ENCODE measurements at regions not wholly inside any gene's neighbourhood (a gene's known extent, or its start where the extent isn't known, plus 50 kb on each side); places are given as distances from the start of the nearest gene placed in this dataset.

DNA sequence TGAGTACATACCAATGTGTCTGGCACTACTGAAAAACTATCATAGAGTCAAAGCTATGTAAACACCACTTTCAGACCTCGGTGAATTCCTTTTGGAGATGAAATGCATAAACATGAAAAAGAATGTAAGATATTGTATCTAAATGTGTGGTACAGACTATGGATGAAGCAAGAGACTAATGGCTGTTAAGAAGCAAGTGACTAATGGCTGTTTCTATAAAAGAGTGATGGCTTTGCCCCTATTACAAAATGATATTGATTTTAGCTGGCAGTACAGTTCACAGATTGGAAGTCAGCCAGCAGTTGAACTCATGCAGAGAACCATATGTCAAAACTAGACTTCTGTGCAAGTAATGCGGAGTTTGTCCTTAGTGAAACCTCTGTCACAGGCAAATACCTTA lies 359.3 kb downstream of the GRXCR1 start:
- Histone ChIP-seq H3K4me1 (ENCODE audit: low read length) (no peaks in the 10 kb centered on the region), H3K27ac (ENCODE audit: low read length) (no peak overlapping the region), H3K79me2 (ENCODE audit: low read length) (no peaks in the 10 kb centered on the region), H3K9me2 (replicated peaks; ENCODE audit: insufficient read depth, low read length) (no peaks in the 10 kb centered on the region), H4K20me1 (ENCODE audit: insufficient read depth, low read depth, low read length) (no peaks in the 10 kb centered on the region), H2AFZ (ENCODE audit: low read length) (no peak overlapping the region), H3K36me3 (ENCODE audit: insufficient read depth, low read length) (no peaks in the 10 kb centered on the region), H3K4me3 (ENCODE audit: low read length) (no peak overlapping the region), H3K9me3 (ENCODE audit: low read length) (peaks cover 12% of the 10 kb centered on the region), H3K4me2 (ENCODE audit: low read depth, low read length, poor library complexity, severe bottlenecking) (no peak overlapping the region), H3K9ac (ENCODE audit: low read length) (no peak overlapping the region), H3K27me3 (ENCODE audit: low read length) (no peaks in the 10 kb centered on the region)
- no peak for DNase-seq

DNA sequence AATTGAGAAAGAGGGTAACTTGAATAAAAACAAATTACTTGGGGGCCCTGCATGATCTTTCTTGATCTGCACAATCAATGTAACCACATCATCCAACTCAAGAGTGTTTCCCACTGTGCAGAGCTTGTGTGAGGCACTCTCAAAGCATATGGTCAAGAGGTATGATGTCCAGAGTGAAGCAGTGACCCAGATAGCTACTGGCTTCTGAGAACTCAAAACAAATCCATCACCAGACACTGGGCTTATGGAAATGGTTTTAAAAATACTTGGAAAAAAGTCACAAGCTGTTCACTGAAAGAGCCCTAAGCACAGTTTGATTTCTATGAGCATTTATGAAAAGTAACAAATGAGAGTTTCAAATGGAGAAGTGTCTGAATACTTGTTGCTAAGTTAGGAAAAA lies 361.0 kb downstream of the GRXCR1 start:
- H3K9ac ChIP-seq (ENCODE audit: low read length) = no peak overlapping the region
- H3K79me2 ChIP-seq (ENCODE audit: low read length) = no peaks in the 10 kb centered on the region
- H3K9me2 ChIP-seq (replicated peaks; ENCODE audit: insufficient read depth, low read length) = no peaks in the 10 kb centered on the region
- H3K4me2 ChIP-seq (ENCODE audit: low read depth, low read length, poor library complexity, severe bottlenecking) = no peak overlapping the region
- H3K4me3 ChIP-seq (ENCODE audit: low read length) = no peak overlapping the region
- H3K27me3 ChIP-seq (ENCODE audit: low read length) = no peaks in the 10 kb centered on the region
- H3K4me1 ChIP-seq (ENCODE audit: low read length) = no peaks in the 10 kb centered on the region
- no peak overlapping the region for H3K27ac ChIP-seq (ENCODE audit: low read length)
- no peaks in the 10 kb centered on the region for H3K36me3 ChIP-seq (ENCODE audit: insufficient read depth, low read length)
- no peak overlapping the region for H2AFZ ChIP-seq (ENCODE audit: low read length)
- H4K20me1 ChIP-seq (ENCODE audit: insufficient read depth, low read depth, low read length) = no peaks in the 10 kb centered on the region
- no peak for DNase-seq
- peaks cover 10% of the 10 kb centered on the region for H3K9me3 ChIP-seq (ENCODE audit: low read length)

DNA sequence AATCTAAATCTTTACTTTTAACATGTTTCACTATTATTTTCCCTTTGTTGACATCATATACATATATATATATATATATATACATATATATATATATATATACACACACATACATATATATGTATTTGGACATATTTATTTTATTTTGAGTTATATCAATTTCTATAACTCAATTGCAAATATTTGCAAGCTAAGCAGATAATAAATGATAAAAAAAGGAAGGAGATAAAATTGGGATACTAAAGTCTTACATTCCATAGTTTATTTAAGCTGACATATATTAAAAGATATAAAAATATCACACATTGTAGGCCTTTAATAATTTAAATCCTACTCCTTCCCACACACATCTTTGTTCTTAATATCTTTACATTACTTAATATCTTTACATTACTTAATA lies 372.2 kb downstream of the GRXCR1 start:
- Histone ChIP-seq H3K27me3 (ENCODE audit: low read length) (no peaks in the 10 kb centered on the region), H3K4me1 (ENCODE audit: low read length) (no peaks in the 10 kb centered on the region), H4K20me1 (ENCODE audit: insufficient read depth, low read depth, low read length) (no peaks in the 10 kb centered on the region), H3K9me3 (ENCODE audit: low read length) (peaks cover 14% of the 10 kb centered on the region), H2AFZ (ENCODE audit: low read length) (no peak overlapping the region), H3K4me2 (ENCODE audit: low read depth, low read length, poor library complexity, severe bottlenecking) (no peak overlapping the region), H3K9ac (ENCODE audit: low read length) (no peak overlapping the region), H3K79me2 (ENCODE audit: low read length) (no peaks in the 10 kb centered on the region), H3K36me3 (ENCODE audit: insufficient read depth, low read length) (no peaks in the 10 kb centered on the region), H3K9me2 (replicated peaks; ENCODE audit: insufficient read depth, low read length) (no peaks in the 10 kb centered on the region), H3K27ac (ENCODE audit: low read length) (no peak overlapping the region), H3K4me3 (ENCODE audit: low read length) (no peak overlapping the region)
- no peak for DNase-seq

DNA sequence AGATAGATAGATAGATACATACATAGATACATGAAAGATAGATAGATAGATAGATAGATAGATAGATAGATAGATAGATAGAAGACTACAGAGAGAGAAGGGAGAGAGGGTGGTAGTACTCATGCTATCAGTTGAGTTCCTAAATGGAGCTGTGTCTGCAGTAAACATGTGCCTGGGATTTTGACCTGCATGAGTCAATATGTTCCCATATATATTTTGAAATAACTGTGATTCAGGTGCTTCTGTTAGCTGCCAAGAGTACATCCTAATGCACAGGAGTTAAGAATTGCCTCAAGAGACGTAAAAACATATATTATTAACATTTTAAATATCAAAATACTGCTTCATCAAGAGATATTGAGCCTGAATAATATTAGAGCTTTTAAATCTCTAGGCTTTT lies 379.4 kb downstream of the GRXCR1 start:
- H3K4me1 ChIP-seq (ENCODE audit: low read length) = no peaks in the 10 kb centered on the region
- DNase-seq = no peak
- no peak overlapping the region for H3K4me2 ChIP-seq (ENCODE audit: low read depth, low read length, poor library complexity, severe bottlenecking)
- no peaks in the 10 kb centered on the region for H3K27me3 ChIP-seq (ENCODE audit: low read length)
- H3K79me2 ChIP-seq (ENCODE audit: low read length) = no peaks in the 10 kb centered on the region
- H3K36me3 ChIP-seq (ENCODE audit: insufficient read depth, low read length) = no peaks in the 10 kb centered on the region
- H3K27ac ChIP-seq (ENCODE audit: low read length) = no peak overlapping the region
- peaks cover 13% of the 10 kb centered on the region; the same call in 1 of the 2 replicates for H3K9me3 ChIP-seq (ENCODE audit: low read length)
- no peak overlapping the region for H3K4me3 ChIP-seq (ENCODE audit: low read length)
- H3K9me2 ChIP-seq (replicated peaks; ENCODE audit: insufficient read depth, low read length) = no peaks in the 10 kb centered on the region
- H4K20me1 ChIP-seq (ENCODE audit: insufficient read depth, low read depth, low read length) = no peaks in the 10 kb centered on the region
- H2AFZ ChIP-seq (ENCODE audit: low read length) = no peak overlapping the region
- no peak overlapping the region for H3K9ac ChIP-seq (ENCODE audit: low read length)

DNA sequence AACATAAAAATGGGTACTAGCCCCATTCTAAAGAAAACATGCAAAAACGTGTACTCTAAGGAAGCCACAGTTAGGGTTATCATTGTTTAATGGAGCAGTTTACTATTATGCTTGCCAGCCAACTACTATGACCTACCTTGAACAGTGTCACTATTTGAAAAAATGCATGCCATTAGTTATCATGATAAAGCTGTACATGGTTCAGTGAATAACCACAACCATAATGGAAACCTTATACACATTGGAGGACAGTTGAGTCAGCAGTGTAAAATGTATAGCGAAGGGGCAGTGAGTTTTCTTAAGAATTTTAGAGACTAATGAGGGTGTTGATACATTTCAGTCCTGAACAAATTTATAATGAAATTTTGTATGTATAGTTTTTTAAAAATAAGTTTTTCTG lies 381.9 kb downstream of the GRXCR1 start:
- H3K27ac ChIP-seq (ENCODE audit: low read length) = no peak overlapping the region
- H3K9me2 ChIP-seq (replicated peaks; ENCODE audit: insufficient read depth, low read length) = no peaks in the 10 kb centered on the region
- H3K9ac ChIP-seq (ENCODE audit: low read length) = no peak overlapping the region
- H3K79me2 ChIP-seq (ENCODE audit: low read length) = no peaks in the 10 kb centered on the region
- no peak overlapping the region for H3K4me2 ChIP-seq (ENCODE audit: low read depth, low read length, poor library complexity, severe bottlenecking)
- peaks cover 17% of the 10 kb centered on the region for H3K9me3 ChIP-seq (ENCODE audit: low read length)
- no peaks in the 10 kb centered on the region for H3K36me3 ChIP-seq (ENCODE audit: insufficient read depth, low read length)
- H4K20me1 ChIP-seq (ENCODE audit: insufficient read depth, low read depth, low read length) = no peaks in the 10 kb centered on the region
- no peaks in the 10 kb centered on the region for H3K4me1 ChIP-seq (ENCODE audit: low read length)
- H3K27me3 ChIP-seq (ENCODE audit: low read length) = no peaks in the 10 kb centered on the region
- no peak for DNase-seq
- no peak overlapping the region for H3K4me3 ChIP-seq (ENCODE audit: low read length)
- no peak overlapping the region for H2AFZ ChIP-seq (ENCODE audit: low read length)

DNA sequence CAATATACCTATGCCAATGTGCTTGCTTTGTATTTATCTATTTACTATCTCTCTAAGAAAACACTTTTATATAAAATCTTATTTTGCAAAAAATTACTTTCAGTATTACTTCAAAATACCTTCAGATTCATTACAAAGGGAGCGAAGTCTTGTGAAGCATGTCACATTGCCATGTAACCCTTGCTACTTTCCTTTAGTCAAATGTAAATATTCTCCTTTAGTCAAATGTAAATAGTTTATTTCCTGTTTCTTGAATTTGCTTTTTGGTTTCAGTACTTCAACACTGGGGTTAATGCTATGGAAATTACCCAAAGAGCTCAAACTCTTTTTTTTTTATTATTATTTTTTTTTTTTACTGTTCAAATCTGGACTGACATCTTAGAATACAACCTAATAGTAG lies 383.3 kb downstream of the GRXCR1 start:
- no peaks in the 10 kb centered on the region for H4K20me1 ChIP-seq (ENCODE audit: insufficient read depth, low read depth, low read length)
- DNase-seq = no peak
- H3K27me3 ChIP-seq (ENCODE audit: low read length) = no peaks in the 10 kb centered on the region
- H3K79me2 ChIP-seq (ENCODE audit: low read length) = no peaks in the 10 kb centered on the region
- H2AFZ ChIP-seq (ENCODE audit: low read length) = no peak overlapping the region
- no peak overlapping the region for H3K27ac ChIP-seq (ENCODE audit: low read length)
- no peaks in the 10 kb centered on the region for H3K36me3 ChIP-seq (ENCODE audit: insufficient read depth, low read length)
- no peak overlapping the region for H3K4me3 ChIP-seq (ENCODE audit: low read length)
- H3K4me2 ChIP-seq (ENCODE audit: low read depth, low read length, poor library complexity, severe bottlenecking) = no peak overlapping the region
- no peaks in the 10 kb centered on the region for H3K9me2 ChIP-seq (replicated peaks; ENCODE audit: insufficient read depth, low read length)
- peaks cover 17% of the 10 kb centered on the region for H3K9me3 ChIP-seq (ENCODE audit: low read length)
- H3K9ac ChIP-seq (ENCODE audit: low read length) = no peak overlapping the region
- H3K4me1 ChIP-seq (ENCODE audit: low read length) = no peaks in the 10 kb centered on the region

DNA sequence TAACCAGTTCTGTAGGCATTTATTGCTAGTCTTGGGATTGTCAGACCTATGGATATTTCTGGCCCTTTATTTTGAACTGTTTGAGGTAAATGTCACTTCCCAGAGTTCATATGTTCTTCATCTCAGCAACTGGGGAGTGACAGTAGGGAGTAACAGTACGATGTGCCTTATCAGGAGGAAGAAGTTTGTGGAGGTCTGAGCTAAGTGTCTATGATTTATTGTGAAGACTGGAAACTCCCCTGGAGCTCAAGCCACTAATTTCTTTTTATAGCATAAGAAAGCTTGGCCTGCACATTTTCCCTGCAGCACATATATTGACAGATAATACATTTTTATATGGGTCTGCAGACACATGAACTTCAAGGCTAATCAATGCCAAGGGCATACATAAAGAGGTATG lies 383.8 kb downstream of the GRXCR1 start:
- peaks cover 17% of the 10 kb centered on the region for H3K9me3 ChIP-seq (ENCODE audit: low read length)
- no peak overlapping the region for H3K27ac ChIP-seq (ENCODE audit: low read length)
- H3K79me2 ChIP-seq (ENCODE audit: low read length) = no peaks in the 10 kb centered on the region
- H3K4me3 ChIP-seq (ENCODE audit: low read length) = no peak overlapping the region
- H3K4me1 ChIP-seq (ENCODE audit: low read length) = no peaks in the 10 kb centered on the region
- H4K20me1 ChIP-seq (ENCODE audit: insufficient read depth, low read depth, low read length) = no peaks in the 10 kb centered on the region
- H2AFZ ChIP-seq (ENCODE audit: low read length) = no peak overlapping the region
- H3K9me2 ChIP-seq (replicated peaks; ENCODE audit: insufficient read depth, low read length) = no peaks in the 10 kb centered on the region
- H3K4me2 ChIP-seq (ENCODE audit: low read depth, low read length, poor library complexity, severe bottlenecking) = no peak overlapping the region
- no peak for DNase-seq
- H3K27me3 ChIP-seq (ENCODE audit: low read length) = no peaks in the 10 kb centered on the region
- H3K9ac ChIP-seq (ENCODE audit: low read length) = no peak overlapping the region
- H3K36me3 ChIP-seq (ENCODE audit: insufficient read depth, low read length) = no peaks in the 10 kb centered on the region

DNA sequence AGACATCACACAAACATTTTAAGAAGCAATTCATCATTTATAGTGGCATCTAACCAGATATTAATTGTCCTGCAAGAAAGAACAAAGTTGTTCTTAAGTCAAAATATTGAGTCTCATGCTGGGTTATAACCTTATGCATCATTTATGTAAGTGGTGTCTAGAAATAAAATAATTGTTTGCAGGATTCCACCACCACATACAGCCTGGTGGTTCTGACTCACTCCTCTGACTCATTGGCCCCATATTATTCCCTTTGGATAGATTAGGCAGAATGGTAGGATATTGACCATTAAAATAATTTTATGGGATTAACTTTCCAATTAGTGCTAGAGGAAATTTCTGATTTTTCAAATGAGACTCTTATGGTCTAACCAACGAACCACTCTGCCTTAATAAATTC lies 384.5 kb downstream of the GRXCR1 start:
- H3K4me1 ChIP-seq (ENCODE audit: low read length) = no peaks in the 10 kb centered on the region
- no peaks in the 10 kb centered on the region for H3K27me3 ChIP-seq (ENCODE audit: low read length)
- H4K20me1 ChIP-seq (ENCODE audit: insufficient read depth, low read depth, low read length) = no peaks in the 10 kb centered on the region
- DNase-seq = no peak
- no peaks in the 10 kb centered on the region for H3K36me3 ChIP-seq (ENCODE audit: insufficient read depth, low read length)
- H3K4me3 ChIP-seq (ENCODE audit: low read length) = no peak overlapping the region
- no peak overlapping the region for H3K27ac ChIP-seq (ENCODE audit: low read length)
- H3K79me2 ChIP-seq (ENCODE audit: low read length) = no peaks in the 10 kb centered on the region
- no peak overlapping the region for H3K4me2 ChIP-seq (ENCODE audit: low read depth, low read length, poor library complexity, severe bottlenecking)
- no peak overlapping the region for H2AFZ ChIP-seq (ENCODE audit: low read length)
- H3K9me3 ChIP-seq (ENCODE audit: low read length) = peaks cover 17% of the 10 kb centered on the region
- no peaks in the 10 kb centered on the region for H3K9me2 ChIP-seq (replicated peaks; ENCODE audit: insufficient read depth, low read length)
- no peak overlapping the region for H3K9ac ChIP-seq (ENCODE audit: low read length)

DNA sequence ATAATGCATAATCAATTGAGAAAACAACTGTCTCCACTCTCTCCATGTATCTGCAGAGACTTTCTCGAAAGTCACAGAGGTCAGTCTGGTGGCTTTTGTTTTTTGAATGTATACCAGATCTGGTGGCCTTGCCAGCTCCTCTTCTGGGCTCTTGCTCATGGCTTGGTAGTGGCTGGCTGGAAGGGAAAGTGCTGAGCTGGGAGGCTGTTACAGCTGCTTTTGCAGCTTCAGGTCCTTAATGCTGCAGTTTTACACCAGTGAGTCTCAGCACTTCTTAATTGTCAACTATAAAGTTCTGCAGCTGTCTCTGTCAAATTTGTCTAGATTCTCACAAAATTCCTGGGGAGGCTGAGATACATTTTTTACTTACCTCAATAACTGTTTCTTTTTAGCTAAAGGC lies 390.0 kb downstream of the GRXCR1 start:
- H2AFZ ChIP-seq (ENCODE audit: low read length) = no peak overlapping the region
- H3K27ac ChIP-seq (ENCODE audit: low read length) = no peak overlapping the region
- H3K9me2 ChIP-seq (replicated peaks; ENCODE audit: insufficient read depth, low read length) = no peaks in the 10 kb centered on the region
- no peaks in the 10 kb centered on the region for H4K20me1 ChIP-seq (ENCODE audit: insufficient read depth, low read depth, low read length)
- H3K4me3 ChIP-seq (ENCODE audit: low read length) = no peak overlapping the region
- H3K4me2 ChIP-seq (ENCODE audit: low read depth, low read length, poor library complexity, severe bottlenecking) = no peak overlapping the region
- no peaks in the 10 kb centered on the region for H3K36me3 ChIP-seq (ENCODE audit: insufficient read depth, low read length)
- no peaks in the 10 kb centered on the region for H3K79me2 ChIP-seq (ENCODE audit: low read length)
- DNase-seq = no peak
- H3K9me3 ChIP-seq (ENCODE audit: low read length) = peaks cover 8% of the 10 kb centered on the region
- H3K27me3 ChIP-seq (ENCODE audit: low read length) = no peaks in the 10 kb centered on the region
- H3K9ac ChIP-seq (ENCODE audit: low read length) = no peak overlapping the region
- H3K4me1 ChIP-seq (ENCODE audit: low read length) = no peaks in the 10 kb centered on the region
